Stimulated activated CD8-positive, alpha-beta memory T cell treated with anti-CD3 and anti-CD28 coated beads, Interleukin-4, amount 100 ng/mL, for 48 hours (primary cell): ENCODE measurements at regions not wholly inside any gene's neighbourhood (a gene's known extent, or its start where the extent isn't known, plus 50 kb on each side); places are given as distances from the start of the nearest gene placed in this dataset.

Experiments used
- DNase-seq: peaks from one replicate; pipeline ENCODE4 v3.0.0-alpha.2; 2020

DNA sequence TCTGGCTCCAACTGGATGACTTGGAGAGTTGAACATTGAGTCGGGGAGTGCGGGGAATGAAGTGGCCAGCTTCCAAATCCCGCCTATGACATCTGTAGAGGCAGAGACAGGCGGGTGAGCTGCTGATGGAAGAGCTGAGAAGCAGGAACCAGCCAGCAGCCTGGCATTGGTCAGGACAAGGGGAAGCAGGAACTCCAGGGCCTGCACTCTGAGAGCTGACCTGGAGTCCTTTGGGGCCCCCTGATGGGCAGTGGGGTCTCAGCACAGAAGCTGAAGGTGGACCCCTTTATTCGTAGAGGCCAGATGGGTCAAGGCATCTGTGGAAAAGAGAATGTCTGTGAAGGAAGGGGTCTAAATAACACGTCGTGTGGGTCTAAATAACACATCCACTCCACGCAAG, 57.0 kb downstream of the SEC61G start:
- no peak for DNase-seq

DNA sequence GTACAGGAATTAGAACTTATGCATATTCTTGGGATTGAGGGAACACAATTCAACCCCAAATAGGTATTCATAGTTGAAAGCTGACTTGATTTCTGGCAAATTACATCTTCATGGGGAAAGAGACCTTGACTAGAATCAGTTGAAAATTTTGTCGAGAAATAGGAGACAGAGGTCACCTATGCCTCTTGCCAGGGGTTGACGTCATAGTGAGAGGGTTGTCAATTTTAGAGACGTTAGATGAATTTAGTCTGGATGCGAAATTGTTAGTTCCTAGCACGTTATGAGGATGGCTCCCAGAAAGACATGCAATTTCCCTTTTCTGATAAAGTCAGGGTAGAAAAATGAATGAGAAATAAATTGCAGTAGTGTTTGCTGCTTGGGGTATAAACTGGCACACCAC, 59.3 kb downstream of the SEC61G start:
- no peak for DNase-seq

DNA sequence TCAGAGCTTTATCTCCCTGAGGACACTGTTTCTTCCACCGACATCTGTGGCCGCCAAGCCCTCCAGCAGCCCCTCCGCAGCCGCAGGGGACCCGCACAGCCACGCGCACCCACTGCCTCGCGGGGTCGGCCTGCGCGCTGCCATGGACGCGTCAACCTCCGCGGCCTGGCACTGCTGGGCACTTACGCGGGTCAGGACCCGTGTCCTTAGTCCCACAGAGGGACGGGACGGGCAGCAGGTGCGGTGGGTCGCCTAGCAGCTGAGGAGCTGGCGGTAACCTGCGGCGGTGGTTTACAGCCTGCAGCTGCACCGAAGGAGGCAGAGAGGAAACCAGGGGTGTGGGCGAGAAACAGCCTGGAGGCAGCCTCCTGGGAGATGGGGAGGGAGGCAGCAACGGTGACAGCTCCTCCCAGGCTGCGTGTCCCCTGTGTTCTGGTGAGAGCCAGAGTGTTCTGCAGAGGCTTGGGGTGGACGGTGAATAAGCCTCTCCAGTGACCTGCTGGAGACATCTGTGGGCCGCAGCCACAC, 61.3 kb downstream of the SEC61G start:
- DNase-seq, result no peak

DNA sequence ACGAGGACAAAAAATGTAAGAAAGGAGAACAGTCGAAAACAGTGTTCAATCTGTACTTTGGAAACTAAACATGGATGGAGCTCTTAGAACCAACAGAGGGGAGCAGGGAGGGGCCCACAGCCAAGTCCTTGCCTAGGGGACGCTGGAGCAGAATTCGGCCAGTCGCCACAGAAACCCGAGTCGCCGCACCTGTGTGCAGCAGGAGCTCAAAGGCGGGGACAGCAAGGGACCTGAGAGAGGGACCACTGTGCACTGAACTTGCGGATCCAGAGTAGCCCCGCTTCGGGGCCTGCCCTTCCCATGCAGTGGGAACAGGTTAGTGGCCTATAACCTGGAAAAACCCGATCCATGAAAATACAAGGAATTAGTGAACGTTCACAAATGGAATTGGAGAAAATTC, 68.1 kb downstream of the SEC61G start:
- DNase-seq, result no peak

DNA sequence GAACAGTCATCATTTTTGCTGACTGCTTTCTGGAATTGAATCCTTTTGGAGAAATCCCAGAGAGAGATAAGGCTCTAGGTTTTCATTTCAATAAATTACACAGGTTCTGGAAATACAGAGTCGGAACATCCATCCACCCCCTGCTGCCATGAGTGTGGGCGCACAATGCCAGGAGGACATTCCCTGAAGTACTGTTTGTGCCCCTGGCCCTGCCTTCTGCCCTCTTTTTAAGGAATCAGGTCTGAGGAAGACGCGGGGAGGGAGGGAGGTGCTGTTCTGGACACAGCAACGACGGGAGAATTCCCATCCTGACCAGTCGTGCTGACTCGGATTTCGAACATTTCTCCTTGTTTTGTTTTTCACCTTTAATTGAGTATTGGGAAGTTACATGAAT, 69.0 kb downstream of the SEC61G start:
- no peak for DNase-seq

DNA sequence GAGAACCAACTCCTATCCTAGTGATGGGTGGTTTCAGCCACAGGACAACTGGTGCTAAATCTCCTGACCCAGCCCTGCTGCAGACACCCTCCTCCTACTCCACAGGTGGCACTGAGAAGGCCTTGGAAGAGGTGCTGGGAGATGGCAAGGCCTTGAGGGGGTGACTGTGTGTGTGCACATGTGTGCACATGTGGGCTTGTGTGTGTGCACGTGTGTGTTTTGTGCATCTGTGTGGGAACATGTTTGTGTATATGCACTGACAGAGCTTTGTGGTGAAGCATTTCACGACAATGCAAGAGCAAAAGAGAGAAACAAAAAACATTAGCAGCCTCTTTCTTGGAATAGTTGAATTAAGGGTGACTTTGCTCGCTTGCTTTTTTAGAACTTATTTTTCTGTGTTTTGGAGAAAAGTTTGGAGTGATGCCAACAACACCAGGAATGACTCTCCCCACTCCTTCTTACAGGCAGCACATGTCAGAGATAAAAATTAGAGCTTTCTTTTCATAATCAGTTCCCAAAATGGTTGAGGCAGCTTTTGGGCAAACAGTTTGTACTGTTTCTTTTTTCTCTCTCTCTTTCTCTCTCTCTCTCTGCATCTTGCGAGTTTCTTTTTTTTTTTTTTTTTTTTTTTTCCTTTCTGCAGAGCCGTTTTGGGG, 69.5 kb downstream of the SEC61G start:
- no peak for DNase-seq

DNA sequence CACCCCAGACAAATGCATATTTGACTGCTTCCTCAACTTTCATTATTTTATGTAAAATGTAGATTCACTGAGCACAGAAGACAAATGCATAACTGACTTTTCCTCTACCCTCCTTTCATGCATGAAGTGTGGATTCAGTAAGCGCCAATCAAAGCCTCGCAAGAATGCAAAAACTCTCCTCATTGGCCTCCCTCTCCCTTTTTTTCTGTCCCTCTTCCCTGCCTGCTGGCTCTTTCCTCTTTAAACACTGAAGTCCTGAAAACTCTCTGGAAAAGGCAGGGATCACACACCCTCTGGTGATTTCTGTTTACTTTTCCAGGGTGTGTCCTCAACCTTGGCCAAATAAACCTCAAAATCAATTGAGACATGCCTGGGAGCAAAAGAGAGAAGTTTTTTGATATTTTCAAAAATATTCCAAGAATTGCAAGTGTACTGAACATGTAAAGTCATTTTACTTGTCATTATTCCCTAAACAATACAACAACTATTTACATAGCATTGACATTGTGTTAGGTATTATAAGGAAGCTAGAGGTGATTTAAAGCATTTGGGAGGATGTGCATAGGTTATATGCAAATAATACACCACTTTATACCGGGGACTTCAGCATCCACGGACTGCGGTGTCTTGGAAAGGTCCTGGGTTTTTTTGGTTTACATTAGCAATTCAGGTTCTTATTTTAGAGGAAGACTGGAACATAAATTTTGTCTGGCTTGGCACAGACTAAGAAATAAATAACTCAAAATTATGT, 71.4 kb downstream of the SEC61G start:
- no peak for DNase-seq

DNA sequence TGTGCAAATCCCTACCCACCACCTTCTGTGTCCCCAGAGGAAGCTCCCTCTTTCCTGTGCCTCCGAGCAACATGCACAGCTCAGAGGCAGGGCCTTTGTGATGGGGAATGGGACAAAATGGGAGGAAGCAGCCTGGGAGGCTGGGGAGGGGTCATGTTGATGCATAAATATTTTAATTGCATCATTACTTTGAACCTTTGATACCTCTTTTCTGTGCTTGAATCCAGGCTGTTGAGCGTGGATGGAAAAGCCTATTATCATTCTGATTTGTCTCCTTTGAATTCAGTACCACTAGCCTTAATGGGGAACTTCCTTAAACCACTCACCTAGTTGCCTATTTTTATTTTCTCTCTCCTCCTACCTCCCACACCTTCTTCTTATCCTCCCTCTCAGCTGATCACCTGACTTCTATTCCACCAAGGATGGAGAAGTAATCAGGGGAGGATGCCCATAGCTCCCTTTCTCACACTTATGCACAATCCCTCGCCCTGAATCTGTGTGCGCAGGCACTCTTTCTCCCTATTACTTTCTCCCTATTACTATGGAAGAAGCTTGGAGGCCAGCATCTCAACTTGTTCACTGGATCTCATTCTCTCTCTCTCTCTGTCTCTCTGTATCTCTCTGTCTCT, 78.5 kb downstream of the SEC61G start:
- DNase-seq, result no peak

DNA sequence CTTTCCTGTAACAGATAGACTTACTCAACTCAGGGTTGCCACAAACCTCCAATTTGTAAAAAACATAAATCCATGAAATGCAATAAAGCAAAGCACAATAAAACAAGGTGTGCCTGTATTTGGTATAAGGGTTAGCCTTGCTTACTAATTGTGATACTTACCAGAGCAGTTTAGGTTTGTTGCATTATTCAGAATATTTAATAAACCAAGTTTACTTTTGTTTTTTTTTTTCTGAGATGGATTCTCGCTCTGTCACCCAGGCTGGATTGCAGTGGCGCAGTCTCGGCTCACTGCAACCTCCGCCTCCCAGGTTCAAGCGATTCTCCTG, 79.6 kb downstream of the SEC61G start:
- DNase-seq, result no peak

DNA sequence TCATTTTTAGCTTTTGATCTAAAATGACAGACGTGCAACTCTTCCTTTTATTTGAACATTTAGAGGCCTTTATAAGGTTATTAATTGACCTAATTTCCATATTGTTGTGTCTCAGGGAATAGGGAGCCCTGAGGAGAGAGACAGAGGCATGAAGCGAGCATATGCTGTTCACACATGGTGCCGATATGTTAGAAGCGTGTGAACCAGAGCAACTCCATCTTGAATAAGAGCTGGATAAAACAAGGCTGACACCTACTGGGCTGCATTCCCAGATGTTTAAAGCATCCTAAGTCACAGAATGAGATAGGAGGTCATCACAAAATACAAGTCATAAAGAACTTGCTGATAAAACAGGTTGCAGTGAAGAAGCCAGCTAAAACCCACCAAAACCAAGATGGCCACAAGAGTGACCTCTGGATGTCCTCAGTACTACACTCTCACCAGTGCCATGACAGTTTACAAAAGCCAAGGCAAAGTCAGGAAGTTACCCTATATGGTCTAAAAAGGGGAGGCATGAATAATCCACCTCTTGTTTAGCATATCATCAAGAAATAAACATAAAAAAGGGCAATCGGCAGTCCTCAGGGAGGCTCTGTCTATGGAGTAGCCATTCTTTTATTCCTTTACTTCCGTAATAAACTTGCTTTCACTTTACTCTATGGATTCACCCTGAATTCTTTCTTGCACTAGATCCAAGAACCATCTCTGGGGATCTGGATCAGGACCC, 80.1 kb downstream of the SEC61G start:
- DNase-seq, result no peak

DNA sequence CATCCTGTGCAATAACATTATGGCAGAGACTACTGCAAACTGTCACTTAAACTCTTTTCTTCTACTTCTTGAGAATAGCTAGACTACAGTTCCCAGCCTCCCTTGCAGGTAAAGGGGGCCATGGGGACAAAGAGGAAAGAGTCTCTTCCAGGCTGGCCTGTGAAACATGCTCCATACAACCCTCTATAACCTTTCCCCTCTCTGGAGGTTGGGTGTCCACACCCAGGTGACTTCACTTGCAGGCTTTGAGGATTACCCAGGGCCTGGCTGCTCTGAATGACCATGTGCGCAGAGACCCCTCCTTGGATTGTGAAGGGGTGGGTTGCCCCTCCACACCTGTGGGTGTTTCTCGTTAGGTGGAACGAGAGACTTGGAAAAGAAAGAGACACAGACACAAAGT, 84.1 kb downstream of the SEC61G start:
- DNase-seq, result no peak

DNA sequence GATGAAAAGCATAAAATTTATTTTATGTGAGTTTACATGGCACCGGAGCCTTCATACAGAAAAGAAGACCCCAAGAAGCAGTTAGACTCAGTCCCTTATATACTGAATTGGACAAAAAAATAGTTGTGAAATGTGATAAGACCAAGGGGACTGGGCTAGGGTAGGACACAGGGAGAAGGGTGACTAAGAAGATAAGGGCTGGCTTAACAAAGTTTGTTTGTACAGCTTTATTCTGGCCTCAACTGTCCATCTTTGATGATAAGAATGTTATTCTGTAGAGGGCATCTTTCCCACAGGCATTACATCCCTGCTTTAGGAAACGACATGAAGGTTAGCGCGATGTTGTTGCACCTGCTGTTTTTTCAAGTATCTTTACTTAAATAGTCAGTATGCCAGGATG, 86.5 kb downstream of the SEC61G start:
- no peak for DNase-seq

DNA sequence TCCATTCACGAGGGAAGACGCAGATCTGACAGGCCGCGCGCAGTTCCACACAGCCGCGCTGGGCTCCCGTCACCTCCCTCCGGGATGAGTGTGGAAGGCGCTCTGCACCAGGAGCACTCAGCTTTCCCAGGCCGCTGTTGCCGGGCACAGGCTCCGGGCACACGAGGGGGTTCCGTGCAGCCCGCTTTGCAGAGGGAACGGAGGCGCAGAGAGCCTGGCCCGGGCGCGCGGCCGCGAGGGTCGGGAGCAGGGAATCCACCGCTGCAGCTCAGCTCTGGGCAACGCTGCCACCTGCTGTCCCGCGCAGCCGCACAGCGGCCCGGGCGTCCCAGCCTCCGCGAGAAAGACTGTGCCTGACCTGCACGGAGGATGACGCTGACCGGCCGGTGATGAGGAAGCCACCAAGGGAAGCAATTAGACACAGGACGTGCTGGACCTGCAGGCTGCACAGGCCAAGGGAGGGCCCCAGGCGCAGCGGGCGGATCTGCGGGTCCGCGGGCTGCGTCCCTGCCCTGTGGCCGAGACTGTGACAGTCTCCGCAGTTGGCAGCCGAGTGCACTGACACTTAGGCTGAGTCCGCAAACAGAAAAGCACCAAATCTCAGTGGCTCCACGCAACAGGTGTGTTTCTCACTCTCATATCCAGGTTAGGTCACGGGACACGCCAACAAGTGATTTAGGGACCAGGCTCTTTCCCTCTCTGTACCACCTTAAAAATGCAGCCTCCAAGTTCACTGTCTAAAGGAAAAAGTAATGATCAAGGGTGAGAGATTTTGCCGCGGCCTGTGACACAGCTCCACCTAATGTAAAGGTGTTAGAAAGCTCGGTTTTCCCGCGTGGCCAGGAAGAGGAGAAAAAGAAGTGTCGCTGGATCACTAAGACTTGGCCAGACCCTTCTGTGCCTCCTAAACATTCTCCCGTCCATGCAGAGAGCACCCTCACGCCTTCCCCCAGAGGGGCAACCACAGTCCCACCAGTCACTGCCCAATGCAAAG, 94.5 kb downstream of the SEC61G start:
- DNase-seq, result peak; percentile 40

DNA sequence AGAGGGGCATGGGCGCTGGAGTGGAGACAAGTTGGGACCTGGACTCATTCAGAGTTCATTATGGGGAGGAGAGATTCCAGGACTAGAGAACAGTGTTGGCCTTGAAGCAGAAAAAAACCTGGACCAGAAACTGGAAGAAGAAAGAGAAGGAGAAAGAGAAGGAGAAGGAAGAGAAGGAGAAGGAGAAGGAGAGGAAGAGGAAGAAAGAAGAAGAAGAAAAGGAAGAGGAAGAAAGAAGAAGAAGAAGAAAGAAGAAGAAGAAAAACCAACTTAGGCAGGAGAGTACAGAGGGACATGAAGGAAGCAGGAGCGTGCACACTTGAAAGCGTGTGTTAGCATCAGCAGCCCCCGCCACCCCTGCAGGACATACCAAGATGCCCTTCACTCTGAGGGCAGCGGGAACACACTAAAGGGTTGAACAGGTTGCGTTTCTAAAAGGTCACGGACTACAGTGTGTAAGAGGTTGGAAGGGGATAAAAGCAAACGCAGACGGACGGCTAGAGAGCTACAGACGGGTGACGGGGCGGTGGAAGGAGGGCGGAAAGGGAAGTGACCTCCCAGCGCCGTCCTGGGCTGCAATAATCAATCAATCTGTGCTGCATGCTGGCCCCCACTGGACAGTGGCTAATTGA, 95.3 kb downstream of the SEC61G start:
- DNase-seq, result no peak

DNA sequence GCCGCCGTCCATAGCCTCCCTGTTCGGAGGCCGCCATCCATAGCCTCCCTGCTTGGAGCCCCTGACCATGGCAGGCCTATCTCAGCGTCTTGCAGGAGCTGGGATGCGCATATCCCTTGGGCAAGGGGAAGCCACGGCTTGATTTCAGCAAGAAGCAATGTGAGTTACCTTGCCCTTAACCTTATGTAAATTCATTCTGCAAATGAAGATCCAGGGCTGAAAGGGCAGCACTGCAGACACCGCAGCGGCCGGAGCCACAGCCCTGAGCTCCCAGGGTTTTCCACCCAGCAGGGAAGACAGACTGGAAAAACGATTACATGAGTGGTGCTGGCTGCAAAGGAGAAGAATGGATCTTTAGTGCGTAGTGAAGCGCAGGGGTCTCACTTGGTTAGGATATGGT, 95.8 kb downstream of the SEC61G start:
- no peak for DNase-seq

DNA sequence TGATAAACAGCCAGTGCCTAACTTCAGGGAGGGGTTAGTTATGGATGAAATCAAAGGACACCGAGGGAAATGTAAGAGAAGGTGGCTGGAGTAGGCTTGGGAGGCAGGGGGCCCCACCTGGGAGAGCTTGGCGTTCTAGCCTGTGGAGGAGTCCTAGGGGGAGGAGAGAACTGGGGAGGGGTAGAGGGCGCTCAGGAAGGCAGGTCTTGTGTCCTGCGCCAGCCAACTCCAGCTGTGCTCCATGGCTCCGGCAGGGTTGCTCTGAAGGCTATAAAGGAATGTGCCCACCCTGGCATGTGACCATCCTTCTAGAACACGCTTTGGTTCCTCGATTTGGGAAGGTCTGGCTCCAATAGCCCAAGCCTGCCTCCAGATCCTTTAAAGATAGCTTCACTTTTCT, 96.3 kb downstream of the SEC61G start:
- DNase-seq, result no peak

DNA sequence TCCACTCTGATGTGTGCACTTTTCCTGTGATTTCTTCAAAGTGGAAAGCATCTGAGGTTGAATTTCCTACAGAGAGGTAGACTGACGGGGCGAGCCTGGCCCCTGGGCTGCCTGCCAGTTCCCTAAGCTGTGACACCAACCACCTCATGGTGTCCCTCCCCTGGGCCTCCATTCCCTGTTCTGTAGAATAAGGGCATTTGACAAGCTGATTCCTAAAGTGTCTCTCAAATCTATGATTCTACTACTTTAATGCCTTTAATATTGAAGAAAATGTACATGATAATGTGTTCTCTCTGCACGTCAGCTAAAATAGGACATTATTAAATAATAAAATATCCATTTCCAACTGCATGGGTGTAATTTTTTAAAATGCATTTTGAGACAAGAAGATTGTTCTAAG, 105.1 kb downstream of the SEC61G start:
- no peak for DNase-seq

DNA sequence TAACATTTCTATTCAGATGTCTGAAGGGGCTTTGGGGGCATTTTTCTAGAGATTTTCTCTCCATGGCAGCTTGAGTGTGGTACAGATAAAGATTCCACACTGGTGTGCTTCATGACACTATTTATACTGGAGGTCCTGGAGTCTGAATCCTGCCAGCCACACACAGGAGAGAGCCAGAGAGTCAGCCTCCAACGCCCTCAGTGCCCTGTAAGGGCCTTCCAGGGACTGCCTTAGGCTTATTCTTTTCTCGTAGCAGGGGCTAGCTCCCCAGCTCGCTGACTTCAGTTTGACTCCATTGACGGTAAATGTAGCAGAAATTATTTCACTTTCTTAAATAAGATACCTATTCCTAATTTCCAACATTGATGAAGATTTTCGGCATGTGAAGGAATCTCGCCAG, 100.9 kb downstream of the VSTM2A start:
- DNase-seq, result no peak

DNA sequence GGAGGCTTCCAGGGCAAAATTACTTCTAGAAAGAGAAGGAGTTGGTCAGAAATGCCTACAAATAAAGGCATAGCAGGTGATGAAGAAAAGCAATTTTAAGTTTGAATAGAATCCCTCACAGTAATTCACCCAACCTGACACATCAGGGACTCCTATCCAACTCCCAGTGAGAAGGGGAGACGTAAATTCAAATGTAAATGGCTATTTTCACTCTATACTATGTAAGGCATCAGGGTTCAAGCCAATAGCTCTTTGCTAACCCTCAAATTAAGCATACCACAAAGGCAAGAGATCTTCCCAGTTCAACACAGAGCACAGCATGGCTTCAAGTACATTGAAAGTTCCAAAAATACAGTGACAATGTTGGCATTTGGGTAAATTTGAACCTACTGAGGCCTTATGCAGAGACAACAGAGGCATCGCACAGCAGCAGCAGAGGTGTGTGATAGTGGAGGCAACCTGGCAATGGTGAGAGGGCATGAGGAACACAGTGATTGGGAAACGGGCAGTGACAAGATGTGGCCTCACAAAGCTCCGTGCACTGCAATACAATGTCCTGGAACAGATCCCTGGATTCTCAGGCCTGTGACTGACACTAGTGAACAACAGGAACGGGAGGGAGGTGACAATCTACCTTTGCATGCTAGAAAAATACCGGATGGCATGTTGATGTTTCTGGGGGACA, 95.7 kb downstream of the VSTM2A start:
- DNase-seq, result no peak

DNA sequence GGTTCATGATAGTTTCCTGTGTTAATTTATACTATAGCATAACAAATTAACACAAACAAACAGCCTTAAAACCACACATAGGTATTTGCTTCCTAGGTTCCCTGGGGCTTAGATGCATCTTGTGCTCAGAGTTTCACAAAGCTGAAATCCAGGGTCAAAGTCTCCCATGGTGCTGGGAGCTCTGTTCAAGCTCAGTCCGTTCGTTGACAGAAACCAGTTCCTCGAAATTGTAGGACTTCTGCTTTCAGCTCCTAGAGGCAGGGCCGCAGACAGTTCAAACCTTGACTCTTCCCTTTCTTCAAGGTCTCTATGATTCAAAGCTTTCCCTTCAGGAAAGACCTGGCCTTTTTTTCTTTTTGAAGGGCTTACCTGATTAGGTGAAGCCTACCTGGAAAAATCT, 90.5 kb downstream of the VSTM2A start:
- no peak for DNase-seq

DNA sequence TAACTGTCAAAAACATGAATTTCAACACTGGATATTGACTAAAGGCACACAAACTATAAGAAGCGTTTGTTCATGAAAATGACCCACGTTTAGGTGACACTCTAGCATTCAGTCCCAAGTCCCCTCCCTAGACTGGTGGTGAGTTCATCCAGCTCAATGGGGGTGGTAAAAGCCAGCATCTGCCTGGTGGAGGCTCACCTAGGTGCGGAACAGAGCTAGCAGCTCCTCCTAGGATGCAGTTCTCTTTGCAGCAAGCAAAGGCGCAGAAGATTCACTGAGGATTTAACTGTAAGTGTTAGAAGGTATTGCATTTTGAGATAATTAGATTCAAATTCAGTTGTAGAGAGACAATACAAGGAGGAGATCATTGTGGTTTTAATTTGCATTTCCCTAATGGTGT, 87.6 kb downstream of the VSTM2A start:
- DNase-seq, result no peak
